ENCODE measurements at regions not wholly inside any gene's neighbourhood (a gene's known extent, or its start where the extent isn't known, plus 50 kb on each side); places are given as distances from the start of the nearest gene placed in this dataset.
"Not testable (repeated sequence)": the region's sequence is repeated elsewhere in the genome, so short reads cannot be mapped to it uniquely, and the experiment has no call there.

- not testable (repeated sequence) for H3K79me1 ChIP-seq (ENCODE audit: low read length); H3K27me3 ChIP-seq (ENCODE audit: insufficient read depth, low read length); H3K14ac ChIP-seq (ENCODE audit: low read length); H2AK5ac ChIP-seq (ENCODE audit: low read length); H3K18ac ChIP-seq (ENCODE audit: low read length); H3K79me2 ChIP-seq (ENCODE audit: control insufficient read depth, insufficient read depth, low read length, poor library complexity); H2BK5ac ChIP-seq (ENCODE audit: low read depth, low read length, poor library complexity); H3K4me3 ChIP-seq (ENCODE audit: low read depth, low read length); H4K8ac ChIP-seq (ENCODE audit: low read depth, low read length); H2BK12ac ChIP-seq (ENCODE audit: low read length); H3K4ac ChIP-seq (ENCODE audit: low read depth, low read length); H3K4me2 ChIP-seq (ENCODE audit: low read length); H3K9ac ChIP-seq (ENCODE audit: low read length); H4K12ac ChIP-seq (ENCODE audit: low read depth, low read length); H3K9me3 ChIP-seq (ENCODE audit: insufficient read depth, low read depth, low read length); H3K4me1 ChIP-seq (ENCODE audit: control insufficient read depth in 1 of 2, insufficient read depth in 2 of 2, low read length in 2 of 2); H3K23ac ChIP-seq (ENCODE audit: low read length); H3K36me3 ChIP-seq (ENCODE audit: control insufficient read depth in 1 of 2, insufficient read depth in 2 of 2, low read length in 2 of 2); H2AFZ ChIP-seq (ENCODE audit: insufficient read depth, low read length, poor library complexity); H4K91ac ChIP-seq (ENCODE audit: low read depth, low read length); H2BK120ac ChIP-seq (ENCODE audit: insufficient read depth, low read length, poor library complexity); H3K27ac ChIP-seq (ENCODE audit: low read depth, low read length)
- no CpG with 5 or more reads among the region's 8 CpGs for WGBS (ENCODE audit: extremely low coverage, insufficient coverage, insufficient read length)
- DNase-seq = peak; percentile 74 to 89
These were observed 51.2 kb upstream of the EDIL3 start for GRCh38 chr5:84435861-84436346.

Measured in trophoblast cell (in vitro differentiated cells and primary cell).